ENCODE measurements at regions not wholly inside any gene's neighbourhood (a gene's known extent, or its start where the extent isn't known, plus 50 kb on each side); places are given as distances from the start of the nearest gene placed in this dataset.

GRCh38 chr7:115096262-115096661 lies 174.4 kb downstream of the MDFIC start:
- no peak for DNase-seq (ENCODE audit: low read depth, low spot score)

GRCh38 chr7:115094163-115094562 lies 172.3 kb downstream of the MDFIC start:
- no peak for DNase-seq (ENCODE audit: low read depth, low spot score)
- H3K4me3 ChIP-seq (ENCODE audit: low read length): no peak overlapping the region

More at GRCh38 chr7:115096262-115096661, 174.4 kb downstream of the MDFIC start:
- no peak overlapping the region for H3K4me3 ChIP-seq (ENCODE audit: low read length)

GRCh38 chr7:115088893-115089292 lies 167.0 kb downstream of the MDFIC start:
- DNase-seq (ENCODE audit: low read depth, low spot score): no peak
- H3K4me3 ChIP-seq (ENCODE audit: low read length): no peak overlapping the region

- no peak for DNase-seq (ENCODE audit: low read depth, low spot score)
- H3K4me3 ChIP-seq (ENCODE audit: low read length): no peak overlapping the region
Observed at GRCh38 chr7:115087437-115087836, 165.5 kb downstream of the MDFIC start.

GRCh38 chr7:115086146-115086841 lies 164.4 kb downstream of the MDFIC start:
- no peak for DNase-seq (ENCODE audit: low read depth, low spot score)
- no peak overlapping the region for H3K4me3 ChIP-seq (ENCODE audit: low read length)

- no peak for DNase-seq (ENCODE audit: low read depth, low spot score)
- no peak overlapping the region for H3K4me3 ChIP-seq (ENCODE audit: low read length)
Observed at GRCh38 chr7:115085421-115085820, 163.5 kb downstream of the MDFIC start.

- no peak for DNase-seq (ENCODE audit: low read depth, low spot score)
- no peak overlapping the region for H3K4me3 ChIP-seq (ENCODE audit: low read length)
Observed at GRCh38 chr7:115083935-115084334, 162.0 kb downstream of the MDFIC start.

- DNase-seq (ENCODE audit: low read depth, low spot score): no peak
- H3K4me3 ChIP-seq (ENCODE audit: low read length): no peak overlapping the region
Observed at GRCh38 chr7:115081772-115082171, 159.9 kb downstream of the MDFIC start.

GRCh38 chr7:115078851-115079250 lies 157.0 kb downstream of the MDFIC start:
- no peak overlapping the region for H3K4me3 ChIP-seq (ENCODE audit: low read length)
- DNase-seq (ENCODE audit: low read depth, low spot score): no peak

GRCh38 chr7:115078386-115078785 lies 156.5 kb downstream of the MDFIC start:
- no peak overlapping the region for H3K4me3 ChIP-seq (ENCODE audit: low read length)
- DNase-seq (ENCODE audit: low read depth, low spot score): no peak

GRCh38 chr7:115070311-115070710 lies 148.4 kb downstream of the MDFIC start:
- no peak for DNase-seq (ENCODE audit: low read depth, low spot score)
- H3K4me3 ChIP-seq (ENCODE audit: low read length): no peak overlapping the region

Data from Jurkat, Clone E6-1 (cell line).